ENCODE measurements at regions not wholly inside any gene's neighbourhood (a gene's known extent, or its start where the extent isn't known, plus 50 kb on each side); places are given as distances from the start of the nearest gene placed in this dataset.

DNA sequence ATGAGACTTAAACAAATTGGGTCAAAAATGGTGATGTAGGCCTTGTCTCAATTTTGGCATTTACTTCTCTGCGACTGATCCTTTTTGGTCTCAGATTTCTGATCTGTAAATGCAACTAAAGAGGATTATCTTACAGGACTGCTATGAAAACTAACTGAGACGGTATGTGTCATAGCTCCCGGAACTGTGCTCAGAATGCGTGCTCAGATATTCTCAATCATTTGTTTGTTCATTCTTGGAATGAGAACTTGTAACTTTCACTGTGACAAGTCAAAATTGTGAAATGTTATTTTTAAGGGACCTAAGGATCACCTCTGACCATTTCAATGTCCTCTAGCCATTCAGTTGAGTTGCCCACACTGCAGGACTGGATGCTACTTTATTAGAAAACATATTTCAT lies 498.2 kb upstream of the PIK3C3 start:
- TF ChIP-seq CTCF (IDR thresholded peaks at IDR 0.05) (no peak), EZH2 (IDR thresholded peaks at IDR 0.05) (no peak)
